ENCODE measurements at regions not wholly inside any gene's neighbourhood (a gene's known extent, or its start where the extent isn't known, plus 50 kb on each side); places are given as distances from the start of the nearest gene placed in this dataset.
A peak's percentile ranks its signal among the peaks of the same experiment; 100 is the strongest.

DNA sequence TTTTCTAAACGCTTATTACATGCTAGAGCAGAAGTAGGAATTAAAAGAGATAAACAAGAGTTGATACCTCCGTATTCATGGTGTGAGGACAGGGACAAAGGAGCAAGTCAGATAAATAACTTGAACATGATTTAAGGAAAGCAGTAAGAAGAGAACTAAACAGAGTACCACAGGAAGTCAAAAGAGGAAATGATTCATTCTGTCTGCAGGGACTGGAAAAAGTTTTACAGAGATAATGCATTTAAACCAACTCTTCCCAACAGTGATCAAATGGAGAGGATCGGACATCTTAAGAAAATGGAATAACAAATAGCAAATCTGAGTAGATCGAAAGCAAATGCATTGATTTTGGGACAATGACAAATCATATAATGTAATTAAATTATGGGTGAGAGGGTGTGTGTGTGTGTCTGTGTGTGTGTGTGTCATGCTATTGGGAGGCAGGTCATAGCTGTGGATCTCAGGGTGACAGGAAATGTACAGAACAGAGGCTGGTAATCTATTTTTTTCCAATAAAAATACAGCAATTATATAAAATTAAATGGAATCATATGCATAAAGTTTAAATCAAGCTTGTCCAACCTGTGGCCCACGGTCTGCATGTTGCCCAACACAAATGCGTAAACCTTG lies 113.4 kb downstream of the MC4R start:
- Histone ChIP-seq H3K9ac (ENCODE audit: low read length) (no peak overlapping the region), H3K9me3 (ENCODE audit: insufficient read depth, low read length) (no peaks in the 10 kb centered on the region), H3K27ac (ENCODE audit: low read length) (no peak overlapping the region), H3K4me1 (ENCODE audit: low read length) (peaks cover 10% of the 10 kb centered on the region), H3K36me3 (replicated peaks; ENCODE audit: low read depth, low read length) (no peaks in the 10 kb centered on the region), H3K79me2 (ENCODE audit: low read length) (no peaks in the 10 kb centered on the region), H3K27me3 (ENCODE audit: low read depth, low read length) (no peaks in the 10 kb centered on the region; the same call in 1 of the 2 replicates), H4K20me1 (ENCODE audit: insufficient read depth, low read length) (no peaks in the 10 kb centered on the region), H3K4me2 (ENCODE audit: low read length) (peak overlapping the region; percentile 24), H3K4me3 (ENCODE audit: low read length) (no peak overlapping the region), H2AFZ (ENCODE audit: low read depth, low read length) (no peak overlapping the region)
- no peak for TF ChIP-seq EZH2phosphoT487 (IDR thresholded peaks at IDR 0.05; ENCODE audit: low read depth)
- TF ChIP-seq, protein P1, sequence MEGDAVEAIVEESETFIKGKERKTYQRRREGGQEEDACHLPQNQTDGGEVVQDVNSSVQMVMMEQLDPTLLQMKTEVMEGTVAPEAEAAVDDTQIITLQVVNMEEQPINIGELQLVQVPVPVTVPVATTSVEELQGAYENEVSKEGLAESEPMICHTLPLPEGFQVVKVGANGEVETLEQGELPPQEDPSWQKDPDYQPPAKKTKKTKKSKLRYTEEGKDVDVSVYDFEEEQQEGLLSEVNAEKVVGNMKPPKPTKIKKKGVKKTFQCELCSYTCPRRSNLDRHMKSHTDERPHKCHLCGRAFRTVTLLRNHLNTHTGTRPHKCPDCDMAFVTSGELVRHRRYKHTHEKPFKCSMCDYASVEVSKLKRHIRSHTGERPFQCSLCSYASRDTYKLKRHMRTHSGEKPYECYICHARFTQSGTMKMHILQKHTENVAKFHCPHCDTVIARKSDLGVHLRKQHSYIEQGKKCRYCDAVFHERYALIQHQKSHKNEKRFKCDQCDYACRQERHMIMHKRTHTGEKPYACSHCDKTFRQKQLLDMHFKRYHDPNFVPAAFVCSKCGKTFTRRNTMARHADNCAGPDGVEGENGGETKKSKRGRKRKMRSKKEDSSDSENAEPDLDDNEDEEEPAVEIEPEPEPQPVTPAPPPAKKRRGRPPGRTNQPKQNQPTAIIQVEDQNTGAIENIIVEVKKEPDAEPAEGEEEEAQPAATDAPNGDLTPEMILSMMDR (IDR thresholded peaks at IDR 0.05; ENCODE audit: low read depth, low read length): no peak

DNA sequence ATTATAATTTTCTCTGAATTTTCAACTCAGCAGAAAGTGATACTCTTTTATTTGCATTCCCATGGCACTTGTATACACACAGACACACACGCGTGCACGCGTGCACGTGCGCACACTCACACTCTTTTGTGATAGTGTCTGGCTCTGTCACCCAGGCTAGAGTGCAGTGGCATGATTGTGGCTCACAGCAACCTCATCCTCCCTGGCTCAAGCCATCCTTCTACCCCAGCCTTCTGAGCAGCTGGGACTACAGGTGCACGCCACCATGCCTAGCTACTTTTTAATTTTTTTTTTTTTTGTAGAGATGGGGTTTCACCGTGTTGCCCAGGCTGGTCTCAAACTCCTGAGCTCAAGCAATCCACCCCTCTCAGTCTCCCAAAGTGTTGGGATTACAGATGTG lies 123.2 kb downstream of the MC4R start:
- no peak overlapping the region for H2AFZ ChIP-seq (ENCODE audit: low read depth, low read length)
- peaks cover 37% of the 10 kb centered on the region; the same call in 1 of the 2 replicates for H3K27me3 ChIP-seq (ENCODE audit: low read depth, low read length)
- no peak overlapping the region for H3K27ac ChIP-seq (ENCODE audit: low read length)
- H3K9me3 ChIP-seq (ENCODE audit: insufficient read depth, low read length): no peaks in the 10 kb centered on the region
- TF ChIP-seq EZH2phosphoT487 (IDR thresholded peaks at IDR 0.05; ENCODE audit: low read depth): no peak
- TF ChIP-seq, protein P1 (IDR thresholded peaks at IDR 0.05; ENCODE audit: low read depth, low read length): no peak
- no peaks in the 10 kb centered on the region for H4K20me1 ChIP-seq (ENCODE audit: insufficient read depth, low read length)
- peaks cover 16% of the 10 kb centered on the region for H3K4me1 ChIP-seq (ENCODE audit: low read length)
- H3K4me2 ChIP-seq (ENCODE audit: low read length): no peak overlapping the region
- H3K4me3 ChIP-seq (ENCODE audit: low read length): no peak overlapping the region
- H3K9ac ChIP-seq (ENCODE audit: low read length): no peak overlapping the region
- no peaks in the 10 kb centered on the region for H3K36me3 ChIP-seq (replicated peaks; ENCODE audit: low read depth, low read length)
- no peaks in the 10 kb centered on the region for H3K79me2 ChIP-seq (ENCODE audit: low read length)

DNA sequence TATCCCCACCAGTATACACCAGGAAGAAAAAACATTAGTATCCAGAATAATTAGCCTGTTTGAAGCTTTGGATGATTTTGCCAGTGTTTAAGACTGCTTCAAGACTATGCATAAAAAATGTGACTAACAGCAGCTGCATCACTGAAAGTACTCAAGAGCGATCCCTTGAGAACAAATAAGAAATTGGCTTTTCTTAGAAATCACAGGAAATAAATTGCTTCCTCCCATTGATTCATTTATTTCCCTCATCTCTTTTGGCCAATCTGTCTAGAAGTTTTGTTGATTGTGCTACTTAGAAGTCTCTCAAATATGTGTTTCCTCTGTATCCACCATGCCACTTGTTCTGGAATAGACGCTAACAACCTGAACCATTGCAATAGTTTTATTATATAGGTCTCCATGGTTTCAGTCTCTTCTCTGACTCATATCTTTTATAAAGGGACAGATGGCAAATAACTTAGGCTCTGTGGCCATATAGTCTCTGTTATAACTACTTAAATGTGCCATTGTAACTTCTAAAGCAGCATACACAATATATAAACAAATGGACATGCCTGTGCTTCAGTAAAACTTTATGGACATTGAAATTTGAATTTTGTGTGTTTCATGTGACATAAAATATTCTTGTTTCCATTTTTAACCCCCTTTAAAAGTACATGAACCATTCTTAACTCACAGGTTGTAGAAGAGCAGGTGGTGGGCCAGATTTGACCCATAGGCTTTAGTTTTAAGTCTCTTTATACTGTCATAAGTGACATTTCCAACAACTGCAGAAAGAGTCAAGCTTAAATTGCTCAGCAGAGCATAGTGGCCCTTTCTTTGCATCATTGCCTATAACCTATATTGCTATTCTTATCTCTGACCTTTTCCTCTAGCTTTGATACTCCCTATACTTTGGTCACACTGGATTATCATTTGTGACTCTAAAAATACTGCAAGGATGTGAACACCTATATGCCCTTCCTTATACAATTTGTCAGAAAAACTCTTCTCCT lies 123.9 kb downstream of the MC4R start:
- TF ChIP-seq, protein P1 (IDR thresholded peaks at IDR 0.05; ENCODE audit: low read depth, low read length): no peak
- TF ChIP-seq EZH2phosphoT487 (IDR thresholded peaks at IDR 0.05; ENCODE audit: low read depth): no peak
- H3K4me2 ChIP-seq (ENCODE audit: low read length): no peak overlapping the region
- no peaks in the 10 kb centered on the region for H3K36me3 ChIP-seq (replicated peaks; ENCODE audit: low read depth, low read length)
- no peaks in the 10 kb centered on the region for H4K20me1 ChIP-seq (ENCODE audit: insufficient read depth, low read length)
- no peak overlapping the region for H2AFZ ChIP-seq (ENCODE audit: low read depth, low read length)
- peaks cover 39% of the 10 kb centered on the region; the same call in 1 of the 2 replicates for H3K27me3 ChIP-seq (ENCODE audit: low read depth, low read length)
- no peak overlapping the region for H3K9ac ChIP-seq (ENCODE audit: low read length)
- H3K9me3 ChIP-seq (ENCODE audit: insufficient read depth, low read length): no peaks in the 10 kb centered on the region
- H3K4me1 ChIP-seq (ENCODE audit: low read length): peaks cover 16% of the 10 kb centered on the region
- H3K4me3 ChIP-seq (ENCODE audit: low read length): no peak overlapping the region
- H3K79me2 ChIP-seq (ENCODE audit: low read length): no peaks in the 10 kb centered on the region
- H3K27ac ChIP-seq (ENCODE audit: low read length): no peak overlapping the region

DNA sequence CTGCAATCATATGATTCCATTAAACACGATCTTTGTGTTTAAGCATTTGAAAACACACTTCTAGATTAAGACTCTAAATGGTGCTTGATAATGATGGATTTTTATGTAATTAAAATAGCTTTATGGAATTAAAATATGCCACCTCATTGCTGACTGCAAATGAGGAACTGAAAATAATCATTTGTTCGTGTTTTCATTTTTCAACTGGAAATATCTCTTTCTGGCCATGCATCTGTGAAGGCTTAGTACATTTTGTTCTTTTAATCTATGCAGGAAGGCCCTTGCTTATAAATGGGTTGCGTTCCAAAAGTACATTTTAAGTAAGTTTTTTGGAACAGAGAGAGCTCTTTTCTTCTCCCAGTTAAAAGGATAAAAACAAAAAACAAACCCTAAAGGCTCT lies 125.5 kb downstream of the MC4R start:
- TF ChIP-seq EZH2phosphoT487 (IDR thresholded peaks at IDR 0.05; ENCODE audit: low read depth): no peak
- TF ChIP-seq, protein P1 (IDR thresholded peaks at IDR 0.05; ENCODE audit: low read depth, low read length): no peak
- Histone ChIP-seq H3K27ac (ENCODE audit: low read length) (no peak overlapping the region), H3K9me3 (ENCODE audit: insufficient read depth, low read length) (no peaks in the 10 kb centered on the region), H3K79me2 (ENCODE audit: low read length) (no peaks in the 10 kb centered on the region), H3K27me3 (ENCODE audit: low read depth, low read length) (peaks cover 54% of the 10 kb centered on the region), H3K36me3 (replicated peaks; ENCODE audit: low read depth, low read length) (no peaks in the 10 kb centered on the region), H3K9ac (ENCODE audit: low read length) (no peak overlapping the region), H3K4me1 (ENCODE audit: low read length) (peaks cover 16% of the 10 kb centered on the region), H3K4me2 (ENCODE audit: low read length) (peak overlapping the region; percentile 8), H3K4me3 (ENCODE audit: low read length) (no peak overlapping the region), H4K20me1 (ENCODE audit: insufficient read depth, low read length) (no peaks in the 10 kb centered on the region), H2AFZ (ENCODE audit: low read depth, low read length) (no peak overlapping the region)

Data from OCI-LY3 (cell line).